Lower leg skin (tissue), 3 donors: ENCODE measurements at regions not wholly inside any gene's neighbourhood (a gene's known extent, or its start where the extent isn't known, plus 50 kb on each side); places are given as distances from the start of the nearest gene placed in this dataset.

ENCODE experiments used
- POLR2A ChIP-seq, 2 donors: fragments of 450-650 bp; IDR thresholded peaks; one replicate each; pipeline ENCODE4 v1.6.1; 2016 to 2017; ENCODE audit warnings: antibody characterized with exemption in 2 of 2, mild to moderate bottlenecking in 1 of 2, moderate library complexity in 1 of 2
- TF ChIP-seq, protein P1 (sequence below), 3 donors: fragments of 450-650 bp; IDR thresholded peaks; one replicate each; pipeline ENCODE4 v1.5.1; 2016; ENCODE audit warnings: antibody characterized with exemption in 3 of 3, mild to moderate bottlenecking in 3 of 3, moderate library complexity in 2 of 3

- no peak for TF ChIP-seq POLR2A (IDR thresholded peaks at IDR 0.05)
- TF ChIP-seq, protein P1, sequence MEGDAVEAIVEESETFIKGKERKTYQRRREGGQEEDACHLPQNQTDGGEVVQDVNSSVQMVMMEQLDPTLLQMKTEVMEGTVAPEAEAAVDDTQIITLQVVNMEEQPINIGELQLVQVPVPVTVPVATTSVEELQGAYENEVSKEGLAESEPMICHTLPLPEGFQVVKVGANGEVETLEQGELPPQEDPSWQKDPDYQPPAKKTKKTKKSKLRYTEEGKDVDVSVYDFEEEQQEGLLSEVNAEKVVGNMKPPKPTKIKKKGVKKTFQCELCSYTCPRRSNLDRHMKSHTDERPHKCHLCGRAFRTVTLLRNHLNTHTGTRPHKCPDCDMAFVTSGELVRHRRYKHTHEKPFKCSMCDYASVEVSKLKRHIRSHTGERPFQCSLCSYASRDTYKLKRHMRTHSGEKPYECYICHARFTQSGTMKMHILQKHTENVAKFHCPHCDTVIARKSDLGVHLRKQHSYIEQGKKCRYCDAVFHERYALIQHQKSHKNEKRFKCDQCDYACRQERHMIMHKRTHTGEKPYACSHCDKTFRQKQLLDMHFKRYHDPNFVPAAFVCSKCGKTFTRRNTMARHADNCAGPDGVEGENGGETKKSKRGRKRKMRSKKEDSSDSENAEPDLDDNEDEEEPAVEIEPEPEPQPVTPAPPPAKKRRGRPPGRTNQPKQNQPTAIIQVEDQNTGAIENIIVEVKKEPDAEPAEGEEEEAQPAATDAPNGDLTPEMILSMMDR (IDR thresholded peaks at IDR 0.05), result no peak
Observed at GRCh38 chr11:115916608-115917007, 412.4 kb upstream of the CADM1 start.
